Caco-2 (cell line): ENCODE measurements at regions not wholly inside any gene's neighbourhood (a gene's known extent, or its start where the extent isn't known, plus 50 kb on each side); places are given as distances from the start of the nearest gene placed in this dataset.

ENCODE experiments used
- BruUV-seq: library from RNA; stranded (reverse); fragments of 400-500 nt; replicated peaks from 2 replicates; lab custom pipeline; 2021; lab: Mats Ljungman, UMichigan
- CTCF ChIA-PET: fragments of 300-600 bp; sonication (Branson Sonifier 250); formaldehyde crosslinking; loops from one replicate; lab custom pipeline; 2022; ENCODE audit warnings: antibody characterized with exemption; lab: Charles Lee
- POLR2A ChIA-PET: fragments of 300-600 bp; sonication (Branson Sonifier 250); formaldehyde crosslinking; loops from one replicate; lab custom pipeline; 2022; ENCODE audit warnings: antibody characterized with exemption; lab: Charles Lee
- DNase-seq, 2 experiments: peaks; one replicate each; pipeline versions ENCODE4 v3.0.0 to v3.0.0-alpha.2; 2020 to 2022
- H3K27me3 ChIP-seq: replicated peaks from 2 replicates; pipeline ENCODE4 v1.6.0; 2011; ENCODE audit warnings: low read length; ENCODE audit not compliant: control insufficient read depth, insufficient read depth
- H3K36me3 ChIP-seq: 2 replicates; pipeline ENCODE4 v1.5.1; 2011; ENCODE audit warnings: low read length; ENCODE audit not compliant: control insufficient read depth, insufficient read depth
- H3K4me1 ChIP-seq: fragments of 250-450 bp; sonication (Bioruptor Pico); 2 replicates; pipeline ENCODE4 v1.5.1; 2020; ENCODE audit warnings: mild to moderate bottlenecking
- H3K4me3 ChIP-seq: 2 replicates; pipeline ENCODE4 v1.5.1; 2011; ENCODE audit warnings: low read depth, mild to moderate bottlenecking, control low read depth, low read length
- H3K9me3 ChIP-seq: fragments of 250-450 bp; sonication (Bioruptor Pico); 2 replicates; pipeline ENCODE4 v1.5.1; 2020; ENCODE audit warnings: mild to moderate bottlenecking, moderate library complexity
- H3K27ac Mint-ChIP-seq: one replicate; pipeline ENCODE4 v1.8.0; 2022; ENCODE audit warnings: mixed read lengths; ENCODE audit not compliant: unreplicated experiment
- H3K27me3 Mint-ChIP-seq: one replicate; pipeline ENCODE4 v1.8.0; 2022; ENCODE audit warnings: mixed read lengths; ENCODE audit not compliant: insufficient read depth, unreplicated experiment
- H3K36me3 Mint-ChIP-seq: one replicate; pipeline ENCODE4 v1.8.0; 2022; ENCODE audit warnings: mild to moderate bottlenecking, mixed read lengths; ENCODE audit not compliant: insufficient read depth, unreplicated experiment
- H3K4me1 Mint-ChIP-seq: one replicate; pipeline ENCODE4 v1.8.0; 2022; ENCODE audit warnings: low read depth, mixed read lengths; ENCODE audit not compliant: unreplicated experiment
- H3K4me3 Mint-ChIP-seq: one replicate; pipeline ENCODE4 v1.8.0; 2022; ENCODE audit warnings: mild to moderate bottlenecking, moderate library complexity, mixed read lengths; ENCODE audit not compliant: unreplicated experiment
- H3K9me3 Mint-ChIP-seq: one replicate; pipeline ENCODE4 v1.8.0; 2022; ENCODE audit warnings: mixed read lengths; ENCODE audit not compliant: unreplicated experiment
- intact Hi-C: fragments of 100-400 bp; cut with micrococcal nuclease; formaldehyde crosslinking; loops from one replicate; pipeline ENCODE4 v1.10.0; 2022; ENCODE audit not compliant: unreplicated experiment
- TF ChIP-seq, protein P1 (sequence below), 2 experiments: fragments of 200-600 bp in 1 of 2; IDR thresholded peaks; 1 replicate in 1 of 2; 2 replicates in 1 of 2; pipeline versions ENCODE4 v1.5.1 to v1.8.0; 2011 to 2022; ENCODE audit warnings: antibody characterized with exemption in 1 of 2, control low read depth in 1 of 2, inconsistent platforms in 1 of 2, low read depth in 1 of 2, low read length in 1 of 2, mild to moderate bottlenecking in 1 of 2, moderate library complexity in 1 of 2; ENCODE audit not compliant: insufficient read depth in 1 of 2, severe bottlenecking in 1 of 2, unreplicated experiment in 1 of 2

DNA sequence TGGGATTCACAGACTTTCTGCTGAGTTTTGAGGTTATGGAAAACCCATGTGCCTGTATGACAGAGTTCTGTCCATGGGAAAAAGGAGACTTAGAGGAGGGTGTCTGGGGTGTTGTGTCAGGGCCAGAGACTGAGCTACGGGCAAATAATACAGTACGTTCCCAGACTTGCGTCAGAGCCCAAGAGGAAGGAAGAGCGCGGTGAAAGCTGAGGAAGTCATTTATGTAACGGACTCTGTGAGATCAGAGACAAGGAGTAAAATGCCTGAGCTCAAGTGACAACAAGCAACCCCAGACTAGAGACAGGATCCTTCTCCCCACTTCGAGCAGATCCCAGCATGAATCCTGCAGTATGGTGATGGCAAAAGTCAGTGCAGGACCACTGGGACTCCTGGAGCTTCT lies 368.6 kb upstream of the MCTP2 start:
- Histone ChIP-seq H3K36me3 (no peaks in the 10 kb centered on the region), H3K4me3 (no peak overlapping the region), H3K4me1 (peaks cover 5% of the 10 kb centered on the region; the same call in 1 of the 2 replicates), H3K9me3 (no peaks in the 10 kb centered on the region), H3K27me3 (no peaks in the 10 kb centered on the region)
- ChIA-PET POLR2A (no interaction called here), CTCF (no interaction called here)
- Mint-ChIP-seq H3K27ac (no peak overlapping the region), H3K36me3 (no peaks in the 10 kb centered on the region), H3K9me3 (no peaks in the 10 kb centered on the region), H3K27me3 (no peaks in the 10 kb centered on the region), H3K4me3 (no peak overlapping the region), H3K4me1 (peaks cover 5% of the 10 kb centered on the region)
- TF ChIP-seq, protein P1, sequence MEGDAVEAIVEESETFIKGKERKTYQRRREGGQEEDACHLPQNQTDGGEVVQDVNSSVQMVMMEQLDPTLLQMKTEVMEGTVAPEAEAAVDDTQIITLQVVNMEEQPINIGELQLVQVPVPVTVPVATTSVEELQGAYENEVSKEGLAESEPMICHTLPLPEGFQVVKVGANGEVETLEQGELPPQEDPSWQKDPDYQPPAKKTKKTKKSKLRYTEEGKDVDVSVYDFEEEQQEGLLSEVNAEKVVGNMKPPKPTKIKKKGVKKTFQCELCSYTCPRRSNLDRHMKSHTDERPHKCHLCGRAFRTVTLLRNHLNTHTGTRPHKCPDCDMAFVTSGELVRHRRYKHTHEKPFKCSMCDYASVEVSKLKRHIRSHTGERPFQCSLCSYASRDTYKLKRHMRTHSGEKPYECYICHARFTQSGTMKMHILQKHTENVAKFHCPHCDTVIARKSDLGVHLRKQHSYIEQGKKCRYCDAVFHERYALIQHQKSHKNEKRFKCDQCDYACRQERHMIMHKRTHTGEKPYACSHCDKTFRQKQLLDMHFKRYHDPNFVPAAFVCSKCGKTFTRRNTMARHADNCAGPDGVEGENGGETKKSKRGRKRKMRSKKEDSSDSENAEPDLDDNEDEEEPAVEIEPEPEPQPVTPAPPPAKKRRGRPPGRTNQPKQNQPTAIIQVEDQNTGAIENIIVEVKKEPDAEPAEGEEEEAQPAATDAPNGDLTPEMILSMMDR (IDR thresholded peaks at IDR 0.05; ENCODE audit: insufficient read depth in 1 of 2, low read depth in 1 of 2, low read length in 1 of 2, severe bottlenecking in 1 of 2, unreplicated experiment in 1 of 2), result no peak
- BruUV-seq, result no TSS peak
- intact Hi-C loops, result no loop called here
- DNase-seq, result no peak

DNA sequence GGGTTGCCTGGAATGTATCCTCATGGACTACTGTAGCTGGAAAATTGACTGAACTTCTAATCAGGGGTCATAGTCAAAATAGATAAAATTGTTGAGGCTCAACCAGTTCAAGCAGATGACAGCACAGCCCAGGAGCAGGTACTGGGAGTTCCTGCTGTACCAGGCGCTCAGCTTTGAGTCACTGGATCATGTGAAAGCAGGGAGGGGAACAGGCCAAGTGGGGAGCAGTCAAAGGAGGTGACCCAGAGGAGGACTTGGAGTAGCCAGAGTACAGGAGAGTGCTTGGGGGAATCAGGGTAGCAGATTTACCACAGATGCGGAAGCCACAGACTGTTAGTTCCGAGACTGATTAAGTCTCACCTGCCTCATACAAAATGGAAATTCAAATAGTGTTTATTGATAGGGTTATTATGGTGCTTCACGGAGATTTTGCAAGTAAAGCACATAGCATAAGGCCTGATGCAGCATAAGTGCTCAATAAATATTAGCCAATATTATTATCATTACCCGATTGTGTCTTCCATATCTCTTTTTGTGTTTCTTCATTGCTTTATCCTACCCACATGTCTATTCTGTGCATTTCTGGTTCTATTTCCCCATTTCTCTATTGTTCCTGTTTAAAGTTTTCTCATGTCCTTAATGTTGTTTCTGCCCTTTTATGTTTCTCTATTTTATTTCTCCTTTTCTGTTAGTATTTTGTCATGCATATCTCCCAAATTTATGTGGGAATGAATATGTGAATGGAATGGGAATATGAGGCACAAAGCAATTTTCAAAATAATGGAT lies 369.2 kb upstream of the MCTP2 start:
- H3K4me3 ChIP-seq, result no peak overlapping the region
- ChIA-PET CTCF (no interaction called here), POLR2A (no interaction called here)
- TF ChIP-seq, protein P1 (IDR thresholded peaks at IDR 0.05; ENCODE audit: insufficient read depth in 1 of 2, low read depth in 1 of 2, low read length in 1 of 2, severe bottlenecking in 1 of 2, unreplicated experiment in 1 of 2), result no peak
- Mint-ChIP-seq H3K4me3 (no peak overlapping the region), H3K27ac (no peak overlapping the region), H3K4me1 (peaks cover 5% of the 10 kb centered on the region), H3K27me3 (no peaks in the 10 kb centered on the region), H3K9me3 (no peaks in the 10 kb centered on the region), H3K36me3 (no peaks in the 10 kb centered on the region)
- intact Hi-C loops, result no loop called here
- H3K27me3 ChIP-seq, result no peaks in the 10 kb centered on the region
- no peaks in the 10 kb centered on the region for H3K9me3 ChIP-seq
- peaks cover 5% of the 10 kb centered on the region; the same call in 1 of the 2 replicates for H3K4me1 ChIP-seq
- BruUV-seq, result no TSS peak
- H3K36me3 ChIP-seq, result no peaks in the 10 kb centered on the region
- DNase-seq, result no peak

DNA sequence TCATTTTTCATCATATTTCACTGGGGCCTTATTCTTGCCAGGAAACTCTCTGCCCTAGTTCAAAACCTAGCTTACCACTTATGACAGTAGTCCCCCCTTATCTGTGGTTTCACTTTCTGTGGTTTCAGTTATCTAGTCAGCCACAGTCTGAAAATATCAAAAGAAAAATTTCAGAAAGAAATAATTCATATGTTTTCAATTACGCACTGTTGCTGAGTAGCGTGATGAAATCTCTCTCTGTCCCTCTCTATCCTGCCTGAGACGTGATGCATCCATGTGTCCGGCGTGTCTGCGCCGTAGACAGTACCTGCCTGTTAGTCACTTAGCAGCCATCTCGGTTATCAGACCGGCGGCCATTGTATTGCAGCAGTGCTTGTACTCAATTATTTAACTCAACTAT lies 369.9 kb upstream of the MCTP2 start:
- peaks cover 5% of the 10 kb centered on the region; the same call in 1 of the 2 replicates for H3K4me1 ChIP-seq
- no peaks in the 10 kb centered on the region for H3K9me3 Mint-ChIP-seq
- intact Hi-C loops, result no loop called here
- H3K27ac Mint-ChIP-seq, result no peak overlapping the region
- H3K27me3 ChIP-seq, result no peaks in the 10 kb centered on the region
- no peaks in the 10 kb centered on the region for H3K9me3 ChIP-seq
- CTCF ChIA-PET, result no interaction called here
- peaks cover 5% of the 10 kb centered on the region for H3K4me1 Mint-ChIP-seq
- no peak overlapping the region for H3K4me3 ChIP-seq
- DNase-seq, result no peak
- no peaks in the 10 kb centered on the region for H3K27me3 Mint-ChIP-seq
- BruUV-seq, result no TSS peak
- no peaks in the 10 kb centered on the region for H3K36me3 ChIP-seq
- TF ChIP-seq, protein P1 (IDR thresholded peaks at IDR 0.05; ENCODE audit: insufficient read depth in 1 of 2, low read depth in 1 of 2, low read length in 1 of 2, severe bottlenecking in 1 of 2, unreplicated experiment in 1 of 2), result no peak
- no peaks in the 10 kb centered on the region for H3K36me3 Mint-ChIP-seq
- POLR2A ChIA-PET, result no interaction called here
- no peak overlapping the region for H3K4me3 Mint-ChIP-seq
